Nephron progenitor cell (in vitro differentiated cells): ENCODE measurements at regions not wholly inside any gene's neighbourhood (a gene's known extent, or its start where the extent isn't known, plus 50 kb on each side); places are given as distances from the start of the nearest gene placed in this dataset.

Experiments used
- DNase-seq: peaks from one replicate; pipeline ENCODE4 v3.0.0; 2021
- H3K27ac Mint-ChIP-seq: 2 replicates; pipeline ENCODE4 v1.8.0; 2021; ENCODE audit warnings: mild to moderate bottlenecking, moderate library complexity, mixed read lengths
- H3K27me3 Mint-ChIP-seq: 2 replicates; pipeline ENCODE4 v1.8.0; 2021; ENCODE audit warnings: mild to moderate bottlenecking, low read depth, mixed read lengths; ENCODE audit not compliant: poor library complexity
- H3K36me3 Mint-ChIP-seq: 2 replicates; pipeline ENCODE4 v1.8.0; 2021; ENCODE audit warnings: low read depth, mixed read lengths
- H3K4me1 Mint-ChIP-seq: 2 replicates; pipeline ENCODE4 v1.8.0; 2021; ENCODE audit warnings: mixed read lengths
- H3K4me3 Mint-ChIP-seq: 2 replicates; pipeline ENCODE4 v1.8.0; 2021; ENCODE audit warnings: mild to moderate bottlenecking, moderate library complexity, mixed read lengths
- H3K9me3 Mint-ChIP-seq: 2 replicates; pipeline ENCODE4 v1.8.0; 2021; ENCODE audit warnings: mild to moderate bottlenecking, moderate library complexity, mixed read lengths
- CTCF ChIP-seq: fragments of 200-600 bp; sonication (generic); IDR thresholded peaks from 2 replicates; pipeline ENCODE4 v1.5.0; 2021; ENCODE audit warnings: antibody characterized with exemption

- Mint-ChIP-seq H3K36me3 (no peaks in the 10 kb centered on the region), H3K4me1 (no peaks in the 10 kb centered on the region), H3K4me3 (no peak overlapping the region), H3K27me3 (peaks cover 10% of the 10 kb centered on the region), H3K27ac (peak overlapping the region; percentile 54), H3K9me3 (peaks cover 3% of the 10 kb centered on the region)
- DNase-seq: no peak
- no peak for TF ChIP-seq CTCF
These were observed 690.4 kb upstream of the HS6ST1 start for GRCh38 chr2:129008881-129009554.

- H3K27ac Mint-ChIP-seq: no peak overlapping the region
- H3K4me1 Mint-ChIP-seq: no peaks in the 10 kb centered on the region
- H3K4me3 Mint-ChIP-seq: no peak overlapping the region
- TF ChIP-seq CTCF: no peak
- no peak for DNase-seq
- H3K9me3 Mint-ChIP-seq: peaks cover 3% of the 10 kb centered on the region
- peaks cover 12% of the 10 kb centered on the region for H3K27me3 Mint-ChIP-seq
- no peaks in the 10 kb centered on the region for H3K36me3 Mint-ChIP-seq
These were observed 691.0 kb upstream of the HS6ST1 start for GRCh38 chr2:129009555-129010146.

- H3K9me3 Mint-ChIP-seq: peaks cover 2% of the 10 kb centered on the region
These were observed 691.6 kb upstream of the HS6ST1 start for GRCh38 chr2:129010262-129010661.

GRCh38 chr2:129011466-129012061, 692.9 kb upstream of the HS6ST1 start:
- Mint-ChIP-seq H3K9me3 (no peaks in the 10 kb centered on the region), H3K4me1 (no peaks in the 10 kb centered on the region), H3K27ac (peak overlapping the region; percentile 47), H3K4me3 (no peak overlapping the region), H3K36me3 (no peaks in the 10 kb centered on the region), H3K27me3 (peaks cover 12% of the 10 kb centered on the region)
- DNase-seq: no peak
- no peak for TF ChIP-seq CTCF

More at GRCh38 chr2:129010262-129010661, 691.6 kb upstream of the HS6ST1 start:
- TF ChIP-seq CTCF: no peak
- no peaks in the 10 kb centered on the region for H3K36me3 Mint-ChIP-seq
- H3K27me3 Mint-ChIP-seq: peaks cover 12% of the 10 kb centered on the region
- no peak overlapping the region for H3K4me3 Mint-ChIP-seq
- DNase-seq: no peak
- H3K4me1 Mint-ChIP-seq: no peaks in the 10 kb centered on the region
- H3K27ac Mint-ChIP-seq: no peak overlapping the region

- peaks cover 13% of the 10 kb centered on the region for H3K27me3 Mint-ChIP-seq
- H3K27ac Mint-ChIP-seq: no peak overlapping the region
- H3K4me3 Mint-ChIP-seq: no peak overlapping the region
- H3K36me3 Mint-ChIP-seq: no peaks in the 10 kb centered on the region
- H3K4me1 Mint-ChIP-seq: no peaks in the 10 kb centered on the region
- no peak for DNase-seq
- TF ChIP-seq CTCF: no peak
- H3K9me3 Mint-ChIP-seq: no peaks in the 10 kb centered on the region
These were observed 695.8 kb upstream of the HS6ST1 start for GRCh38 chr2:129014432-129014831.
